T-helper 2 cell treated with Interferon-gamma antibody and Interleukin-4, amounts not matched to agents 5 μg/mL and 100 μg/mL, for 36 hours (primary cell): ENCODE measurements at regions not wholly inside any gene's neighbourhood (a gene's known extent, or its start where the extent isn't known, plus 50 kb on each side); places are given as distances from the start of the nearest gene placed in this dataset.
A peak's percentile ranks its signal among the peaks of the same experiment; 100 is the strongest.

Source experiments
- DNase-seq: peaks from one replicate; pipeline ENCODE4 v3.0.0; 2021; ENCODE audit warnings: low spot score
- H3K27ac Mint-ChIP-seq: one replicate; pipeline ENCODE4 v1.8.0; 2021; ENCODE audit warnings: mild to moderate bottlenecking, mixed read lengths
- H3K27me3 Mint-ChIP-seq: one replicate; pipeline ENCODE4 v1.8.0; 2021; ENCODE audit warnings: low read depth, mixed read lengths
- H3K36me3 Mint-ChIP-seq: one replicate; pipeline ENCODE4 v1.8.0; 2021; ENCODE audit warnings: low read depth, mixed read lengths
- H3K4me1 Mint-ChIP-seq: one replicate; pipeline ENCODE4 v1.8.0; 2021; ENCODE audit warnings: low read depth, mixed read lengths
- H3K4me3 Mint-ChIP-seq: one replicate; pipeline ENCODE4 v1.8.0; 2022; ENCODE audit warnings: mild to moderate bottlenecking, moderate library complexity, mixed read lengths
- H3K9me3 Mint-ChIP-seq: one replicate; pipeline ENCODE4 v1.8.0; 2021; ENCODE audit warnings: mixed read lengths

- Mint-ChIP-seq H3K27ac (no peak overlapping the region), H3K4me1 (peaks cover 13% of the 10 kb centered on the region), H3K36me3 (no peaks in the 10 kb centered on the region), H3K4me3 (no peak overlapping the region), H3K27me3 (no peaks in the 10 kb centered on the region), H3K9me3 (no peaks in the 10 kb centered on the region)
- DNase-seq: peak; percentile 58
Measured at GRCh38 chr6:21402368-21402767, 191.2 kb upstream of the SOX4 start.

- H3K4me3 Mint-ChIP-seq: no peak overlapping the region
- H3K27ac Mint-ChIP-seq: no peak overlapping the region
- H3K4me1 Mint-ChIP-seq: peaks cover 13% of the 10 kb centered on the region
- peaks cover 6% of the 10 kb centered on the region for H3K27me3 Mint-ChIP-seq
- DNase-seq: no peak
- H3K9me3 Mint-ChIP-seq: no peaks in the 10 kb centered on the region
- peaks cover 1% of the 10 kb centered on the region for H3K36me3 Mint-ChIP-seq
Measured at GRCh38 chr6:21404577-21404976, 189.0 kb upstream of the SOX4 start.

- Mint-ChIP-seq H3K36me3 (peaks cover 1% of the 10 kb centered on the region), H3K27ac (no peak overlapping the region), H3K4me1 (peaks cover 13% of the 10 kb centered on the region), H3K9me3 (peaks cover 3% of the 10 kb centered on the region), H3K4me3 (no peak overlapping the region), H3K27me3 (peaks cover 6% of the 10 kb centered on the region)
- no peak for DNase-seq
Measured at GRCh38 chr6:21406316-21406715, 187.2 kb upstream of the SOX4 start.

- Mint-ChIP-seq H3K4me3 (no peak overlapping the region), H3K27me3 (peaks cover 10% of the 10 kb centered on the region), H3K9me3 (peaks cover 3% of the 10 kb centered on the region), H3K27ac (no peak overlapping the region), H3K36me3 (peaks cover 1% of the 10 kb centered on the region), H3K4me1 (no peaks in the 10 kb centered on the region)
- DNase-seq: no peak
Measured at GRCh38 chr6:21409231-21409630, 184.3 kb upstream of the SOX4 start.

- no peak for DNase-seq
- Mint-ChIP-seq H3K27me3 (peaks cover 5% of the 10 kb centered on the region), H3K4me1 (no peaks in the 10 kb centered on the region)
Measured at GRCh38 chr6:21413428-21413827, 180.1 kb upstream of the SOX4 start.

GRCh38 chr6:21414065-21414464 lies 179.5 kb upstream of the SOX4 start:
- Mint-ChIP-seq H3K9me3 (peaks cover 3% of the 10 kb centered on the region), H3K27me3 (peaks cover 5% of the 10 kb centered on the region), H3K36me3 (no peaks in the 10 kb centered on the region), H3K4me1 (no peaks in the 10 kb centered on the region), H3K27ac (no peak overlapping the region), H3K4me3 (no peak overlapping the region)
- no peak for DNase-seq

More at GRCh38 chr6:21413428-21413827, 180.1 kb upstream of the SOX4 start:
- Mint-ChIP-seq H3K36me3 (no peaks in the 10 kb centered on the region), H3K4me3 (no peak overlapping the region), H3K27ac (no peak overlapping the region), H3K9me3 (peaks cover 3% of the 10 kb centered on the region)

GRCh38 chr6:21420146-21420878 lies 173.2 kb upstream of the SOX4 start:
- H3K27ac Mint-ChIP-seq: no peak overlapping the region
- no peaks in the 10 kb centered on the region for H3K27me3 Mint-ChIP-seq
- no peaks in the 10 kb centered on the region for H3K9me3 Mint-ChIP-seq
- no peaks in the 10 kb centered on the region for H3K36me3 Mint-ChIP-seq
- DNase-seq: no peak
- H3K4me1 Mint-ChIP-seq: no peaks in the 10 kb centered on the region
- H3K4me3 Mint-ChIP-seq: no peak overlapping the region

GRCh38 chr6:21420926-21421325 lies 172.6 kb upstream of the SOX4 start:
- Mint-ChIP-seq H3K27me3 (no peaks in the 10 kb centered on the region), H3K9me3 (no peaks in the 10 kb centered on the region), H3K27ac (no peak overlapping the region), H3K4me1 (no peaks in the 10 kb centered on the region), H3K4me3 (no peak overlapping the region), H3K36me3 (no peaks in the 10 kb centered on the region)
- no peak for DNase-seq

- no peak for DNase-seq
- H3K36me3 Mint-ChIP-seq: no peaks in the 10 kb centered on the region
- H3K27ac Mint-ChIP-seq: no peak overlapping the region
- no peak overlapping the region for H3K4me3 Mint-ChIP-seq
- no peaks in the 10 kb centered on the region for H3K9me3 Mint-ChIP-seq
- H3K27me3 Mint-ChIP-seq: no peaks in the 10 kb centered on the region
- no peaks in the 10 kb centered on the region for H3K4me1 Mint-ChIP-seq
Measured at GRCh38 chr6:21423106-21423854, 170.3 kb upstream of the SOX4 start.

GRCh38 chr6:21426841-21427490 lies 166.6 kb upstream of the SOX4 start:
- peaks cover 4% of the 10 kb centered on the region for H3K9me3 Mint-ChIP-seq
- H3K4me1 Mint-ChIP-seq: no peaks in the 10 kb centered on the region

GRCh38 chr6:21429291-21429690 lies 164.3 kb upstream of the SOX4 start:
- no peaks in the 10 kb centered on the region for H3K4me1 Mint-ChIP-seq
- no peak overlapping the region for H3K27ac Mint-ChIP-seq
- no peaks in the 10 kb centered on the region for H3K36me3 Mint-ChIP-seq
- H3K4me3 Mint-ChIP-seq: no peak overlapping the region
- DNase-seq: no peak
- H3K27me3 Mint-ChIP-seq: peaks cover 16% of the 10 kb centered on the region
- peaks cover 4% of the 10 kb centered on the region for H3K9me3 Mint-ChIP-seq

More at GRCh38 chr6:21426841-21427490, 166.6 kb upstream of the SOX4 start:
- DNase-seq: no peak
- Mint-ChIP-seq H3K27ac (no peak overlapping the region), H3K36me3 (no peaks in the 10 kb centered on the region), H3K4me3 (no peak overlapping the region), H3K27me3 (peaks cover 10% of the 10 kb centered on the region)

- H3K9me3 Mint-ChIP-seq: peaks cover 4% of the 10 kb centered on the region
- no peaks in the 10 kb centered on the region for H3K4me1 Mint-ChIP-seq
- no peak for DNase-seq
- H3K27me3 Mint-ChIP-seq: peaks cover 20% of the 10 kb centered on the region
- H3K36me3 Mint-ChIP-seq: no peaks in the 10 kb centered on the region
- no peak overlapping the region for H3K27ac Mint-ChIP-seq
- H3K4me3 Mint-ChIP-seq: no peak overlapping the region
Measured at GRCh38 chr6:21431526-21431925, 162.0 kb upstream of the SOX4 start.

- peaks cover 18% of the 10 kb centered on the region for H3K27me3 Mint-ChIP-seq
- H3K9me3 Mint-ChIP-seq: no peaks in the 10 kb centered on the region
- H3K27ac Mint-ChIP-seq: no peak overlapping the region
- peaks cover 21% of the 10 kb centered on the region for H3K4me1 Mint-ChIP-seq
- DNase-seq: no peak
- H3K4me3 Mint-ChIP-seq: no peak overlapping the region
- H3K36me3 Mint-ChIP-seq: no peaks in the 10 kb centered on the region
Measured at GRCh38 chr6:21436625-21437024, 156.9 kb upstream of the SOX4 start.

- no peak for DNase-seq
- H3K4me3 Mint-ChIP-seq: no peak overlapping the region
- H3K9me3 Mint-ChIP-seq: no peaks in the 10 kb centered on the region
- H3K27me3 Mint-ChIP-seq: peaks cover 14% of the 10 kb centered on the region
- no peak overlapping the region for H3K27ac Mint-ChIP-seq
- H3K4me1 Mint-ChIP-seq: peaks cover 21% of the 10 kb centered on the region
- H3K36me3 Mint-ChIP-seq: no peaks in the 10 kb centered on the region
Measured at GRCh38 chr6:21437581-21437980, 156.0 kb upstream of the SOX4 start.
